ENCODE measurements at regions not wholly inside any gene's neighbourhood (a gene's known extent, or its start where the extent isn't known, plus 50 kb on each side); places are given as distances from the start of the nearest gene placed in this dataset.

DNA sequence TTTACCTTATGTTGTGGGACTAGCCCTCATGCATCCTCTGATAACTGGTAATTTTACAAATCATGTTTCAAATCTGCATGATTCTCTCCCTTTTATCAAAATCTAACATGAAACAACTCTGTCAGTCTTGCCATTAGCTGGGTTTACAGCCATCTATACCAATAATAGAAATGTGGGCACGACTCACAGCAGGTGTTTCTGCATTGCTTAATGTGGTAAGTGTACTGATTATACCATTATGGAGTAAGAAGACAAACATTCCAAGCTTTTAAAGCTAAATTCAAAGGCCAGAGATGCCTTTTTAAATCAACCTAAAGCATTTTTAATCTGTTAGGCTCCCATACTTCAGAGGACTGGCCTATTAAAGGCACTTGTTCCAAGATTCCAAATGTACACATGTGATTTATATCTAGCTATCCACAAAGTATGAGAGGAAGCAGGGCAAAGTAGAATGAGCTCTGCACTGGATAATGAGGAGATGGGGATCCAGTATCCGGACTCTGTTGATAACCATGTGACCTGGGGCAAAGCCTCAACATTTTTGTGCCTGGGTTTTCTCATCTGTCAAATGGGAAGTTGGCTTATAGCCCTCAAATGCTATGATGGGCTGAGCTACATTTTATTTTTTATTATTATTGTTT lies 52.3 kb upstream of the FUT8 start:
- no peak for DNase-seq

DNA sequence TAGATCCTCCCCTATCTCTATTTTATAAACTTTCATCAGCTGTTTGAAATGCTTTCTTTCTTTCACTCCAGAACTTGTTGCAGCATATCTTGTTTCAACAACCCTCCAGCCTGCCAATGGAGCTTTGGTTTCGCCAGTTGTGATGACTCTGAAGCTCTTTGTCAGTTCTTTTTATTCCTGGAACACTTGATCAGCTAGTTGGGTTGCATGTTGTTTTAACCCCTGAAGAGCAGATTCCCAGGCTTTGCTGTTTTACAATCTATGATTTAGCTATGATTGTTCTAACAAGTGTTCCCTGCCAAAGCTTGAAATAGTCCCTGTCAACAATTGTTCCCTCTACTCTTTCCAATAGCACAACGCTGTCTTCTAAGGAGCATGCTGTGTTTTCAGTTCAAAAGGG lies 50.6 kb upstream of the FUT8 start:
- no peak for DNase-seq

All from bone marrow (tissue), 2 donors.